WTC11 (cell line): ENCODE measurements at regions not wholly inside any gene's neighbourhood (a gene's known extent, or its start where the extent isn't known, plus 50 kb on each side); places are given as distances from the start of the nearest gene placed in this dataset.

Experiments used
- ATAC-seq: fragments of 200-7000 bp; cut with Tn5 transposase; 2 replicates; pipeline ENCODE4 v1.10.0; 2021; ENCODE audit warnings: mild to moderate bottlenecking, moderate library complexity
- CTCF ChIA-PET: fragments of 300-600 bp; sonication (Branson Sonifier 250); formaldehyde crosslinking; loops from one replicate; lab custom pipeline; 2021; ENCODE audit warnings: antibody characterized with exemption; lab: Charles Lee
- POLR2A ChIA-PET: fragments of 350-600 bp; sonication (Branson Sonifier 250); formaldehyde crosslinking; loops from one replicate; lab custom pipeline; 2021; ENCODE audit warnings: antibody characterized with exemption; lab: Charles Lee
- DNase-seq: peaks from one replicate; pipeline ENCODE4 v3.0.0; 2021; ENCODE audit warnings: low spot score
- H3K27ac Mint-ChIP-seq: 2 replicates; pipeline ENCODE4 v1.8.0; 2021; ENCODE audit warnings: mixed read lengths
- H3K27me3 Mint-ChIP-seq: 2 replicates; pipeline ENCODE4 v1.8.0; 2021; ENCODE audit warnings: low read depth, mild to moderate bottlenecking, moderate library complexity, mixed read lengths
- H3K36me3 Mint-ChIP-seq: 2 replicates; pipeline ENCODE4 v1.8.0; 2021; ENCODE audit warnings: mixed read lengths
- H3K4me1 Mint-ChIP-seq: 2 replicates; pipeline ENCODE4 v1.8.0; 2022; ENCODE audit warnings: mixed read lengths
- H3K4me3 Mint-ChIP-seq: 2 replicates; pipeline ENCODE4 v1.8.0; 2021; ENCODE audit warnings: mild to moderate bottlenecking, moderate library complexity, mixed read lengths
- H3K9me3 Mint-ChIP-seq: 2 replicates; pipeline ENCODE4 v1.8.0; 2021; ENCODE audit warnings: mixed read lengths
- ATF6 ChIP-seq: sonication (generic); formaldehyde crosslinking; IDR thresholded peaks from 2 replicates; pipeline ENCODE4 v1.8.1; 2023; ENCODE audit warnings: mild to moderate bottlenecking, missing genetic modification reagents
- CBFB ChIP-seq: sonication (generic); formaldehyde crosslinking; IDR thresholded peaks from 2 replicates; pipeline ENCODE4 v1.8.1; 2022; ENCODE audit warnings: mild to moderate bottlenecking, low read depth, missing genetic modification reagents
- CREB1 ChIP-seq: sonication (generic); formaldehyde crosslinking; IDR thresholded peaks from 2 replicates; pipeline ENCODE4 v1.8.0; 2023; ENCODE audit warnings: mild to moderate bottlenecking, missing genetic modification reagents
- CREM ChIP-seq: sonication (generic); formaldehyde crosslinking; IDR thresholded peaks from 2 replicates; pipeline ENCODE4 v1.8.1; 2022; ENCODE audit warnings: mild to moderate bottlenecking, missing genetic modification reagents, moderate library complexity
- E2F1 ChIP-seq: sonication (generic); formaldehyde crosslinking; IDR thresholded peaks from 2 replicates; pipeline ENCODE4 v1.8.0; 2022; ENCODE audit warnings: mild to moderate bottlenecking, missing genetic modification reagents
- ELF4 ChIP-seq: sonication (generic); formaldehyde crosslinking; IDR thresholded peaks from 2 replicates; pipeline ENCODE4 v1.8.1; 2022; ENCODE audit warnings: low read depth, mild to moderate bottlenecking, moderate library complexity, missing genetic modification reagents
- GTF2I ChIP-seq: fragments of 250-450 bp; sonication (Bioruptor Pico); conservative IDR thresholded peaks from 2 replicates; pipeline ENCODE4 v1.4.0; 2021; ENCODE audit warnings: mild to moderate bottlenecking
- NFE2L1 ChIP-seq: sonication (generic); formaldehyde crosslinking; IDR thresholded peaks from 2 replicates; pipeline ENCODE4 v1.8.1; 2023; ENCODE audit warnings: missing genetic modification reagents
- PREB ChIP-seq: sonication (generic); formaldehyde crosslinking; IDR thresholded peaks from 2 replicates; pipeline ENCODE4 v1.8.1; 2022; ENCODE audit warnings: mild to moderate bottlenecking, missing genetic modification reagents, moderate library complexity, borderline replicate concordance
- PRRX2 ChIP-seq: fragments of 250-450 bp; sonication (Bioruptor Pico); IDR thresholded peaks from 2 replicates; pipeline ENCODE4 v1.8.0; 2021; ENCODE audit warnings: mild to moderate bottlenecking
- SMAD3 ChIP-seq: sonication (generic); formaldehyde crosslinking; IDR thresholded peaks from 2 replicates; pipeline ENCODE4 v1.8.0; 2022; ENCODE audit warnings: missing genetic modification reagents, mild to moderate bottlenecking, borderline replicate concordance
- STAT6 ChIP-seq: sonication (generic); formaldehyde crosslinking; conservative IDR thresholded peaks from 2 replicates; pipeline ENCODE4 v1.8.1; 2023; ENCODE audit warnings: mild to moderate bottlenecking, low read depth, missing genetic modification reagents, moderate library complexity
- TEAD4 ChIP-seq: sonication (generic); formaldehyde crosslinking; IDR thresholded peaks from 2 replicates; pipeline ENCODE4 v1.8.0; 2022; ENCODE audit warnings: mild to moderate bottlenecking, missing genetic modification reagents
- ZMAT4 ChIP-seq: fragments of 250-450 bp; sonication (Bioruptor Pico); IDR thresholded peaks from 2 replicates; pipeline ENCODE4 v1.9.0; 2021; ENCODE audit warnings: mild to moderate bottlenecking
- ZNF263 ChIP-seq: sonication (generic); formaldehyde crosslinking; IDR thresholded peaks from 2 replicates; pipeline ENCODE4 v1.8.1; 2022; ENCODE audit warnings: low read depth, mild to moderate bottlenecking, moderate library complexity, missing genetic modification reagents
- ZNF396 ChIP-seq: fragments of 250-450 bp; sonication (Bioruptor Pico); IDR thresholded peaks from 2 replicates; pipeline ENCODE4 v1.8.0; 2021; ENCODE audit warnings: mild to moderate bottlenecking, moderate library complexity, borderline replicate concordance
- ZNF532 ChIP-seq: fragments of 250-450 bp; sonication (Bioruptor Pico); IDR thresholded peaks from 2 replicates; pipeline ENCODE4 v1.9.0; 2021; ENCODE audit warnings: mild to moderate bottlenecking, borderline replicate concordance
- ZNF671 ChIP-seq: fragments of 250-450 bp; sonication (Bioruptor Pico); IDR thresholded peaks from 2 replicates; pipeline ENCODE4 v1.8.0; 2021; ENCODE audit warnings: mild to moderate bottlenecking
- ZSCAN18 ChIP-seq: fragments of 250-450 bp; sonication (Bioruptor Pico); IDR thresholded peaks from 2 replicates; pipeline ENCODE4 v2.1.2; 2022; ENCODE audit warnings: mild to moderate bottlenecking, moderate library complexity

GRCh38 chr4:181606300-181606699 lies 636.9 kb upstream of the TENM3 start (continued):
- no peak for TF ChIP-seq ZSCAN18
- no peak for TF ChIP-seq TEAD4
- no peak for TF ChIP-seq CREM
- no peak for TF ChIP-seq ZNF396 (CRISPR knock-in tag)
- TF ChIP-seq E2F1 (CRISPR knock-in tag) = no peak
- TF ChIP-seq NFE2L1 (CRISPR knock-in tag) = no peak
- TF ChIP-seq ELF4 (CRISPR knock-in tag) = no peak
- no peak for TF ChIP-seq ZNF532 (CRISPR knock-in tag)
- no peak for TF ChIP-seq STAT6 (CRISPR knock-in tag)
- no peak for TF ChIP-seq PRRX2
- TF ChIP-seq ZMAT4 (CRISPR knock-in tag) = no peak
- TF ChIP-seq ZNF671 (CRISPR knock-in tag) = no peak
- TF ChIP-seq ATF6 (CRISPR knock-in tag) = no peak
- TF ChIP-seq CBFB = no peak

- CTCF ChIA-PET = no interaction called here
- Mint-ChIP-seq H3K4me3 (no peak overlapping the region), H3K27ac (no peak overlapping the region), H3K9me3 (peaks cover 4% of the 10 kb centered on the region), H3K27me3 (no peaks in the 10 kb centered on the region), H3K4me1 (peaks cover 14% of the 10 kb centered on the region), H3K36me3 (no peaks in the 10 kb centered on the region)
- ATAC-seq = no peak
- TF ChIP-seq CREB1 (CRISPR knock-in tag) (no peak), STAT6 (CRISPR knock-in tag) (no peak), PREB (no peak), GTF2I (no peak), ZNF263 (CRISPR knock-in tag) (no peak), SMAD3 (CRISPR knock-in tag) (no peak), PRRX2 (no peak)
- no peak for DNase-seq
- POLR2A ChIA-PET = no interaction called here
Measured at GRCh38 chr4:181608181-181608580, 635.0 kb upstream of the TENM3 start.
